Testis (tissue), 2 donors: ENCODE measurements at regions not wholly inside any gene's neighbourhood (a gene's known extent, or its start where the extent isn't known, plus 50 kb on each side); places are given as distances from the start of the nearest gene placed in this dataset.
"Not testable (repeated sequence)": the region's sequence is repeated elsewhere in the genome, so short reads cannot be mapped to it uniquely, and the experiment has no call there.

ENCODE experiments used
- POLR2A ChIP-seq: fragments of 450-650 bp; IDR thresholded peaks from one replicate; pipeline ENCODE4 v1.6.1; 2017; ENCODE audit warnings: antibody characterized with exemption, mild to moderate bottlenecking, moderate library complexity
- TF ChIP-seq, protein P1 (sequence below), 3 experiments: fragments of 450-650 bp in 2 of 3; fragments of 200-600 bp in 1 of 3; sonication (generic) in 1 of 3; IDR thresholded peaks; one replicate each; pipeline ENCODE4 v1.5.1; 2016 to 2019; ENCODE audit warnings: antibody characterized with exemption in 3 of 3, mild to moderate bottlenecking in 2 of 3, moderate library complexity in 1 of 3

DNA sequence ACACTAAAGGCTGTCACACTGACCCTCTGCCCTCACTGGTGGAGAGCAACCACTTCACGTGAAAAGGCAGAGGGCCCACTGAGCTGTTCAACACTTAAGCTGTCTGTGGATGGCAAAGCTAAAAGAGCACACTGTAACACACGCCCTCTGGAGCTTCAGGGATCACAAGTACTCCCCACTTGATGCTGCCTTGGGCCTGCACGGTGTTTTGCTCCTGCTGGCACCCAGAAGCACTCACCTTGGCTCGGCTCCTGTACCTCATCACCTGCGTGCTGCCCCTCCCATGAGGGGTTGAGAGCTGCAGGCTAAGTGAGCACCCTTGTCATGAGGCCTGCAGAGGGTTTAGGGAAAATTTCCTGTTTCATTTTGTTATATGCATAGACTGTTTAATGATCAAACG, 96.0 kb downstream of the PROP1 start:
- TF ChIP-seq, protein P1, sequence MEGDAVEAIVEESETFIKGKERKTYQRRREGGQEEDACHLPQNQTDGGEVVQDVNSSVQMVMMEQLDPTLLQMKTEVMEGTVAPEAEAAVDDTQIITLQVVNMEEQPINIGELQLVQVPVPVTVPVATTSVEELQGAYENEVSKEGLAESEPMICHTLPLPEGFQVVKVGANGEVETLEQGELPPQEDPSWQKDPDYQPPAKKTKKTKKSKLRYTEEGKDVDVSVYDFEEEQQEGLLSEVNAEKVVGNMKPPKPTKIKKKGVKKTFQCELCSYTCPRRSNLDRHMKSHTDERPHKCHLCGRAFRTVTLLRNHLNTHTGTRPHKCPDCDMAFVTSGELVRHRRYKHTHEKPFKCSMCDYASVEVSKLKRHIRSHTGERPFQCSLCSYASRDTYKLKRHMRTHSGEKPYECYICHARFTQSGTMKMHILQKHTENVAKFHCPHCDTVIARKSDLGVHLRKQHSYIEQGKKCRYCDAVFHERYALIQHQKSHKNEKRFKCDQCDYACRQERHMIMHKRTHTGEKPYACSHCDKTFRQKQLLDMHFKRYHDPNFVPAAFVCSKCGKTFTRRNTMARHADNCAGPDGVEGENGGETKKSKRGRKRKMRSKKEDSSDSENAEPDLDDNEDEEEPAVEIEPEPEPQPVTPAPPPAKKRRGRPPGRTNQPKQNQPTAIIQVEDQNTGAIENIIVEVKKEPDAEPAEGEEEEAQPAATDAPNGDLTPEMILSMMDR (IDR thresholded peaks at IDR 0.05): not testable (repeated sequence)
- not testable (repeated sequence) for TF ChIP-seq POLR2A
